ENCODE measurements at regions not wholly inside any gene's neighbourhood (a gene's known extent, or its start where the extent isn't known, plus 50 kb on each side); places are given as distances from the start of the nearest gene placed in this dataset.

- no peak for TF ChIP-seq CTCF (IDR thresholded peaks at IDR 0.05)
- TF ChIP-seq POLR2A (IDR thresholded peaks at IDR 0.05): no peak
These were observed 84.1 kb downstream of the TSN start for GRCh38 chr2:121839584-121839983.

All from esophagus squamous epithelium (tissue), 4 donors.